NCI-H524 treated with DMSO at 0.1 percent for 48 hours (cell line): ENCODE measurements at regions not wholly inside any gene's neighbourhood (a gene's known extent, or its start where the extent isn't known, plus 50 kb on each side); places are given as distances from the start of the nearest gene placed in this dataset.
"Not testable (repeated sequence)": the region's sequence is repeated elsewhere in the genome, so short reads cannot be mapped to it uniquely, and the experiment has no call there.

Experiments used
- DNase-seq: peaks from one replicate; lab custom pipeline; 2025; lab: John Stamatoyannopoulos, UW

DNA sequence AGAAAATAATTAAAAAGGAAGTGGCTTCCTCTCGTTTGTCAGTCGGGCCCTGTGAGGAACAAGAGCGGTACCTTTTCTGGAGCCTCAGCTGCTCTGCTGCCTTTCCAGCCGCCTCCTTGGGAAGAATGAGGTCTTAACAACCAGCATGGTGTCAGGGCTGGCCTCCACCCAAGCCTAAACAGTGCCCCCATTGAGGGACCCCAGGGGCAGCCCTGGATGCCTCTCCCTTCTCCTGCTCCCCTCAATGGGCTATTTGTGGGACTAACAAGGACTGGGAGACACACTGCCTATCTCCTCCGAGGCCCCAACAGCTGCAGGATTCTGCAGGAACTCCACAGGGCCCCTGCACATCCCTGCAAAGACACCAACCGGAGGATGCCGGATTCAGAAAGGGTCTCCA lies 155.4 kb upstream of the MAP3K1 start:
- DNase-seq = no peak

DNA sequence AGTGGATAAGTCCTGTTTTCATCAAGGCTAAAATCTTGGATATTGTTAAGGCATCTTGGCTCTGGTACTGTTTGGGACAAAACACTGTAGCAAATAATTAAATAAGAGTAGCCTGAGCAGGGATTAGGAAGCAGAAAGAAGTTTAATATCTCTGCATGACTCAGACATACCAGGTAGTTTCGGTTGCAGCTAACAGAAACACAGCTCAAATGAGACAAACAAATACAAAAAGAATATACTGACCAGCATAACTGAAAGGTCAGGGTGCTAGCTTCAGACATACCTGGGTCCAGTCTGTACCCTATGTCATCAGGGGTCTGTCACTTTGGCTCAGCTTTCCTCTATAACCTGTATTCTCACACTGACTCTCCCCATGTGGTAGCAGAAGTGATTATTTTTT lies 156.4 kb upstream of the MAP3K1 start:
- no peak for DNase-seq

DNA sequence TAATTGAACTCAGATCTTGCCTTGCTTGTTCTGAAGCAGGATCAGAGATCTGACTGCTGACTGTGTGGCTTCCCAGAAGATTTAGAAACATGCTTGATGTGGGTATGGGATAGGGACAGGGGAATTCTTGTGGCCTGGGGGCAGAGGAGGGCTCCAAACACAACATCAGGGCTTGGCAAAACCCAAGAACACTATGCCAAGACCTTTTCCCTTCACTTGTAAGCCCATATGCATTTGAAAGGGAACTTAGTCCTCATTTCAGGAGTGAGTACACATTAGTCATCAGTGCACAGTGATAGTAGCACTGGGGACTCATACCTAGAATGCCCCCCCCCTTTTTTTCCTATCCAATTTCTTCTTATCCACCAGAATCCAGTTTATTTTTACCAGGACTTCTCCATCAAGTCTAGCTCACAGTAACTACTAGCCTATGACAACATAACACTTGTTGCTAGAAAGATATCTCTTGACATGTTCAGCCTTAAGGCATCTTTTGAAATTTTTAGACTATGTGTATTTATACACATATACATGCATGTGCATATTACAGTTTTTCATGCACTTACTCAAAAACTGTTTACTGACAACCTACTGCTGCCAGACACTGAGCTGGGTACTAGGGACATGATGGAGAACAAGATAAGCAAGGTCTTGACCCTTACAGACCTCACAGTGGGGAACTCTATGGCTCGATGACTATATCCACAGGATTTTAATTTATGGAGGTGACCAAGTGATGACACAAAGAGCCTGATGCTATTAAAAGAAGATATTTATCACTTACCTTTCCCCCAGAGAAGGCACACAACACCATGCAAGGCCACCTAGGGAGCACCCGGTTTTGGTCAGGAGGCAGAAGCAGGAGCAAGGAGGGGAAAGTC lies 158.3 kb upstream of the MAP3K1 start:
- DNase-seq = no peak

DNA sequence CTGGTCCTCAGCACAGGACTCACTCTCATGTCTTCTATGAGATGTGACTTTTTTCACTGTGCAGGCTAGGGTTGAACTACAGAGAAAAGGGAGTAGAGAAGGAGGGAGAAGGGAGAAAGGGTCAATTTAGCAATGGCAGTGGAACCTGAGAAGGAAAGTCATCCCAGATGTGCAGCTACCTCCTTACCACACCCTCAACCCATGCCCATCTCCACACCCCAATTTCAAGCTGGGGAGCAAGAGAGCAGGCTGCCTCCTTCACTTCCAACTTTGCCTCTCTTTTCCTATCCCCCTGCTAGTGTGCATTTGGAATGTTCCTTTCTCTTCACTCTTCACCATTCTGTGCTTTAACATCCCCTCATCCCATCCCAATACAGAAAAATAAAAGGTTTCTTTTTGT lies 163.5 kb upstream of the MAP3K1 start:
- no peak for DNase-seq

DNA sequence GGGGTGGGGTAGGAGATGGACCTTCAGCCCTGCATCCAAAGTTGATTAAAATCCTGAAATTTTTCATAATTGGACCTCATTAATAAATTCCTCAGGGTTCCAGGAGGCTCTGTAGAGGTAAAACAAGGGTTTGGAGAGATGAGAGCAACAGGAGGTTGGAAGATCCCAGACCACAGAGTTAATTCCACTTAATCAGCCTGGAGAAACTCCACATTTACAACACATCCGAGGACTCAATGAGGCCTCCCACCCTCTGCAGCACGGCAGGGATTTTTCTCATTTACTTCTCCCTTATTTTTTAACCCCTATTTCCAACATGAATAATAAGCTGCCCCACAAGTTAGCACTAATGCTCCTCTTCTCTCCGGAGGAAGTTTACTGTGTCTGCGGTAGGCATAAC lies 165.0 kb upstream of the MAP3K1 start:
- no peak for DNase-seq

DNA sequence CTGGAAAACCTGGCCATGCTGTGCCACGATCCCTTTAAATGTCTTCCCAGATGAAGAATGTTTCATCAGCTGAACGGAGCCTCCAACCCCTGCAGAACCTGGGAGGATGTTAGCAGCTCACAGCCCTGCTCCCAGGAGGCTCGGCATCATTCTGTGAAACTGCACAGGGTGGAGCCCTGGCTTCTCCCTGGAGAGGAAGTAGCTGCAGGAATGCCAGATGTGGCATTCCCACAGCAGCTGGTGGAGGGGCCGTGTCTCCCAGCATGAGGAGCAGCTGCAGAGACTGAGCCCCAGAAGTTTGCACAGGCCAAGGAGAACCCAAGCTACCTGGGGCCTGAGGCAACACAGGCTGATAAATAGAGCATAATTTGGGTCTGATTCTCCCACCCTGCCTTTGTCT lies 165.8 kb upstream of the MAP3K1 start:
- no peak for DNase-seq

DNA sequence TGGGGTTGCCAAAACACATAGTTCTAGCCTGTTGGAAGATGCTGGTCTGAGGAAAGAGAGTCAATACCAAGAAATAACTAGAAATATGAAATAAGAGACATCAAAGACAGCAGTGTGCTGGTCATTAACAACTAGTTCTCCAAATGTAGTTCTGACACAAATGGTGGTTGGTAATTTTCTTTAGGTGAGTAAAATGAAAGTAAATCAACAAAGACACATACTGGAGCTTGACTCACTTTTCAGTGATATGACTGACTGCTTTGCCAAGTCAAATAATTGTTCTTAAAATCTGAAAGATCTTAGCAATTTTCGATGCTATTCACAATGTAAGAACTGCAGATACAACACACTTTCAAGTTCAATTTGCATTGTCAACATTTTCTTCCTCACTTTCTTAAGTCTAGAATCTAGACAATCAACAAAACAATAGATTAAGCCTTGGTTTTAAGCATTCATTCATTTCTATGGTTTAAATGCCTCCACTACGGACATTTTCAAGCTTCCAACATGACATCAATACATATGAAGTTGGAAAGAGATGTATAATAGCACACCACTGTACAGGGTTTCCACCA lies 166.8 kb upstream of the MAP3K1 start:
- DNase-seq = no peak

DNA sequence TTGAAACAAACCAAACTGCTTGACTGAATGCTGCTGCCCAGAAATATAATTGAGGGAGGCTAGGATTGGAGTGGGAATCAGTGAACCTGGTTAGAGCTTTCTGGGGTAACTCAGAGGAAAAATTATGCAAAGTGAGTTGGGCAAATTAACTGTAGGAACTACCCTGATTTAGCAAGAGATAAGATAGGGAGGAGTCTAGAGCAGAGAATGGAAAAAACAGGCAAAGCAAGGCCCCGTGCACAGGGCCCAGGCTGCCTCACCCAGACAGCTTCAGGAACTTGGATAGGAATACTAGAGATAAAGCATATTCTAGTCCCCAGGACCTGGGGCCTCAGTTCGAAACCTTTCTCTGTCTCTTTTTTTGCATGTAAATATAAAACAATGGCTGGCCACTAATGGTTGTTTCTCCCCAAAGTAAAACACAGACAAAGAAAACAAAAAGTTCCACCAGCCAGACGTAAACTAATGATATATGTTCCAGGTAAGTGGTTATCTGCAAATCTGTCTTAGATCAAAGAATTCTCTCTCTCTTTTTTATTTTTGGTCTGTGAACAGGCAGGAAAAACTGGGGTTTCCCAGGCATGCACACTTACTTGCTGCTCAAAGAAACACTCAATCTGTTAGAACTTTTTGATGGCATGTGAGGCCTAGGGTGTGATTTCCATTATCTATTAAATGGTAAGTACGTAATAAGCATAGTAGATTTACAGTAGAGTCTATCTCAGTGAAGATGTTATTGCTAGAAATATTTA lies 168.1 kb upstream of the MAP3K1 start:
- DNase-seq = no peak

DNA sequence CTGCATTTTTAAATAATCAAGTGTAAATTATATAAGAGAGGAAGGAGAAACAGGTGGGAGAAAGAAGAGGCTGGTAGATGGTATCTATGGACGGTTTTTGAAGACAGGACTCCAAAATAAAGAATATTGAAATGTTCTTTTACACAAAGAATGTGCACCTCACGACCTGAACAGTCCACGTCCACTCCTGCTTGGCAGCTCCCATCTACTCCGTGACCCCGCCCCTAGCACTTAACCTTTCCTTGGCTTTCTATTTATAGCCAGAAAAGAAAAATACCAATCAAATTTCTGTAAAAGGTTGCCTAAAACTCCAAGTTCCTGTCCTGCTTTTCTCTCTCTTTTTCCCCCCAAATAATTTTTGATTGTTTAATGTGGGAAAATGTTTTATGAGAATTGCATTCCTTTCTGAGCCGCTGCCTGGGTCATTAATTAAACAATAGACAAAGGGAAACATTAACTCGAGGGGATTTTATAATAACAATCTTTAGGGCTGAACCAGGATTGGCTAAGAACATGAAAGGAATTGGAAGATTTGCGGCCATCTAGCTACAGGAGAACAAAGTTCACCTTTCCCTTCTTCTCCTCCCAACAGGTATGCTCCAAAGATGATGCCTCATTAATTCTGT lies 173.6 kb upstream of the MAP3K1 start:
- DNase-seq = no peak

DNA sequence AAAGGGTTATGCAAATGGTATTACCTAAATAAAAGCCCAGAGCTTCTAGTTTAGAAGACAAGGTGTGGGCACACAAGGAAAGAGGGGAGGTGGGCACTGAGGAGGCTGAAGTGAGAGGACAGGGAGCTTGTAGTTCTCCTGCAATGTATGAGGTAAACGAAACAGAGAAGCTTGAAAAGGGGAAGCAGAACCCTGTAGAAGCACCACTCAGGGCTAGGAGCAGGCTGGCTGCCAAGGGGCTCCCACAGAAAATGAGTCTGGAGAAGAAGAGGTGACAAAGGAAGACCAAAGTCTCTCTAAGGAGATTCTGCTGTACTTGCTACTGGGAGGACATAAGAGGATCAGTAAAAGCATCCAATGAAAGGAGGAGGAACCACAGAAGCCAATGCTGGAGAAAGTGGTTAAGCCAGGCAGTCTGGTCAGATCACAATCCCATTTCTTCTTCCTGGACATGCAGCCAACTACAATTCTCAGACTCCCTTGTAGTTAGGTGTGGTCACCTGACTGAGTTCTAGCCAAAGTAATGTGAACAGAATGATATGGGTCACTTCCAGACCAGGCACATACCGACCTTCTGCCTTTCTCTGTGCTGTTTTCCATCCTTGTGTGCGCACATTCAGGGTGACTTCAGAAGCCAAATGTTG lies 174.5 kb upstream of the MAP3K1 start:
- no peak for DNase-seq

DNA sequence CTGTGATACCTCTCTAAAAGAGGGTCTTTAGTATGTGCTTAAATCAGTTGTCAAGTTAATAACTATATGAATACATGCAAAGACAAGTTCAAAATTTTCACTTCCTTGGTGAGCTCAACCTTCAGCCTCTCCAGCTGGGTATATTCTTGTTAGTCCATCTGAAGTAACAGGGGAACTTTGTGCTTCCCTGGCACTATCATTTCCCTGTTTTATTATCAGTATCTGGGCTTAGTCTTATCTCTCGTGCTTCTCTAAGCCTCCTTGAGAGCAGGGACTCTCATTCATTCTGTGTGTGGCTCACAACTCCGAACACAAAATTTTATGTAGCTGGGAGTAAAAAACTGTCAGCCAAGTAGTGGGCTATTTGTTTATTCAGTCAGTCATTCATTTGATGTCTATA lies 175.9 kb upstream of the MAP3K1 start:
- no peak for DNase-seq

DNA sequence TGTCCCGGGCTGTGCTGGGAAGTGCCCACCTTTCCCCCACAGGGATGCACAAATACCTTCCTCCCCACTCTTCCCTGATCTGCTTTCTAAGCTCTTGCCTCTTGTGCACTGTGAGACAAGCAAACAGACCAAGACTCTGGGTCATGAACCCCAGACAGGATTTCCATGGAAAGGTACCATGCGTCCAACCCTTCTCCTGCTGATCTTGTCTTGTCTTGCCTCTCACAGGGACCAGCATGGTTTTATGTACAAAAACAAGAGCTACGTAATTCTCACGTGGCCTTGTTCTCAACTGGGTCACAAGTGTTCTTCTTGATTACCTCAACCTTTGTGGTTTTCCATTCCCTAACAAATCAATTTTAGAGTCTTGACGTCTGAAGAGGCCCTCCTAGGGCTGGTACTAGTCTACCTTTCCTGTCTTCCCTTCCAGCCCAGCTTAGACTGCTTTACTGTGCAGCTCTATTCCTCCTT lies 176.5 kb upstream of the MAP3K1 start:
- DNase-seq = no peak

DNA sequence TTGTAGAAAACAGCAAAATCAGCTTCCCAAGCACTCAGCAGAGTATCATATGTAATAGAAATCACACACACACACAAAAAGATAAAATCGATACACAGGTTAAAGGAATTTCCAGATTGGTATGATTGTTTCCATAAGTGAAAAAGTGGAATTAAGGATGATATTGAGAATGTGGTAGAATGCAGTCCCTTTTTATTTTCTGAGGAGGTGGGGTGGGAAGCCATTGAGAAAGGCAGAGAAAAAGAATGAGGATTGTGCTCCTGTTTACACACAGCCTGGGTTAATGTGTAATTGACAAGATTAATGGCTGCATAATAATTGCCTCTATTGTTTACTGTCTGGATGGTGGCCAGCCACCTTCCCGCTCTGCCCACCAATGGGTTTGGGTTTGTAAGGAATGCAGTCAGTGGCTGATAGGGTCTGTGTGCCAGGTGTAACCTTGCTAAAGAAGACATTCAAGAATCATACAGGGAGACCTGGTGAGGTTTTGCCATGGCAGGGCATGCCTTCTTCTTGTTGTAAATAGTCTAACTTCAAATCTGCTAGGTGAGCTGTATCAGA lies 177.2 kb upstream of the MAP3K1 start:
- DNase-seq = no peak

DNA sequence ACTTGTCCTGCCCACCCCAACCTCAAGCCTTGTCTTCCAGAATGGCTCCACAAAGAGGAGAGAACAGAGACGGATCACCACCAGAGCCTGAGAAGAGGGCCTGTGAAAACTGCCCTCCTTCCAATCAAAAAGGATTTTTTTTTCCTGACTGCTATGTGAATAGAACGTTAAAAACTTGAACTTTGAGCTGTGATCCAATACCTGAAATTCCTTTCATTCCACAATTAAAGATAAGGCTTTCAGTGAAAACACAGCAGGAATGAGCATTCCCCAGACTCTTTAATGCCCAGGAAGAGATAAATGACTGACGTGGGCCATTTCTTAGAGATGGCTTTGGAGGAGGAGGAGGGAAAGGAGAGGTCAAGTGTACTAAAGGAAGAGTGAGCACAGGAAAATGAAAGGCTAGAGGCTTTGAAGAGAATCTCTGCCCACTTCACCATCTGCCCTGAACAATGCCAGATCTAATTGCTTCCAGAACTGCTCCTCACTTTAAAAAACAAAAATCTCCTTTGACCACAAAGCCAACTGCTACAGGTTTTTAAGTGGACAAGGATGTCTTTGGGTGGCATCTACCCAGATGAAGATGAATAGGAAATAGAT lies 177.9 kb upstream of the MAP3K1 start:
- peak; percentile 4 for DNase-seq

DNA sequence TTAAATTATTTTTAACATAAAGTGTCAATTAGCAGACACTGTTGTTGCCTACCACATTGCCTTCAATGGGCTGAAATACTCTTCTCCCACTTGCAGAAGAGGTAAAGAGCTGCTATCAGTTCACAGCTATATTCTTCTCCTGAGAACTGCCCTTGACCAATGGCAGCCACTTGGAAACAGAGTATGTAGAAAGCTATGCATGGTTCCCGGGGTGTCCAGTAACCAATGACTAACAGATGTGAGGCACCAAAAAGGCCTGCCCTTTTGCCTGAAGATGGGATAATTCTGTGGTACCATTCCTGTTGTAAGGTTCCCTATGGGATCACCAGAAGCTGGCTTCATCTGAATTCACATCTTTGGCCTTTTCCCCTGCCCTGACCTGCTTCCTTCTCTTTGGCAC lies 181.4 kb upstream of the MAP3K1 start:
- DNase-seq = no peak

DNA sequence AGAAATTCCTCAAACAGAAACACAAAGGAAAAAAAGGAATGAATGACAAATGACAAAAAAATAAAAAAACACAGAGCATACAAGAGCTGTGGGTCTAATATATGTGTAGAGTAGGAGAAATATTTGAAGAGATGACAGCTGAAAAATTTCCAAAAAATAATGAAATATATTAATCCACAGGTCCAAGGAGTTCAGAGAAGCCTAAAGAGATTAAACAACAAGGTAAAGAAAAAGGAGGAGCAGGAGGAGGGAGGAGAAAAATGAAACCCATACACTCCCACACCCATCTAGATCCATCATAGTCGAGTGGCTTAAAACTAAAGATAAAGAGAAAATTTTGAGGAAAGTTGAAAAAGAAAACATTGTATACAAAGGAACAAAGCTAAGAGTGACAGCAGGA lies 182.4 kb upstream of the MAP3K1 start:
- no peak for DNase-seq

DNA sequence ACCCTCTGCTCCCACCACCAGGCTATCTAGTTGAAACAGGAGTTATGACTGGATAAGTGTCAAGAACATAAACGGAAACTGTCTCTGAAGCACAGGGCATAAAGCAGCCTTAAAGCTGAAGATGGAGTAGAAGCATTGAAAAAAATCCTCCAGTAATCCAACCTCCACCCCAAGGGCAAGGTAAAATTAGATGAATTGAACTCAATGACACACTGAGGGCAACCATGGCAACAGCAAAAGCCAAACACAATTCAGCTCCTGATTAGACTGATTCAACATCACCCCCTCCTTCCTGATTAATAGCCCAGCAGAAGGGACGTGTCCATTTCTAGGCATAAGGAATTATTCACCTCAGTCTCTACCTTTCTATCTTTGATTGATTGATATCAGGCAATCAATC lies 183.2 kb upstream of the MAP3K1 start:
- no peak for DNase-seq

DNA sequence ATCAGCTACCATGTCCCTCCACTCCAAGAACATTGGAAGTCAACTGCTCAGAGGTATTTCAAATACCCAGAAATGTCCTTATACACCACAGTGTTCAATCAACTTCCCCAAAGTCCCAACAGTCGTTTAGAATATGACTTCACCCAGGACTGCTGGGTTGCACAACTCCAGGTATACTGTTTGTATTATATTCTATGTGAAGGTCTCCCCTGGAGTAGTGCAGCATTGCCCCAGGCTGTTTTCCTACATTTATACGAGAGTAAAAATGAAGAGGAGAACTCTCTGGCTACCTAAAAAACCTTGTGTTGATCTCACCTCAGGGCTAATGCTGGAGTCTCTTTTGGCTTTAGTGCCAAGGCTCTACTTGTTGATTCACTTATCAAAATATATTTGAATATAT lies 183.6 kb upstream of the MAP3K1 start:
- DNase-seq = no peak

DNA sequence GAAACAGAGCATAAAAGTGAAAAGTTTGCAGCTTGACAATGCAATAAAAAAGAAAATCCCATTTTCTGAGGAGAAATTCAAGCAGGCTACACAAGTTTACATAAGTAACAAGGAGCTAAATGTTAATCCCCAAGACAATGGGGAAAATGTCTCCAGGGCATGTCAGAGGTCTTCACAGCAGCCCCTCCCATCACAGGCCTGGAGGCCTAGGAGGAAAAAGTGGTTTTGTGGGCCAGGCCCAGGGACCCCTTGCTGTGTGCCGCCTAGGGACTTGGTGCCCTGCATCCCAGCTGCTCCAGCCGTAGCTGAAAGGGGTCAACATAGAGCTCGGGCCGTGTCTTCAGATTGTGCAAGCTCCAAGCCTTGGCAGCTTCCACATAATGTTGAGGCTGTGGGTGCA lies 186.7 kb upstream of the MAP3K1 start:
- not testable (repeated sequence) for DNase-seq

DNA sequence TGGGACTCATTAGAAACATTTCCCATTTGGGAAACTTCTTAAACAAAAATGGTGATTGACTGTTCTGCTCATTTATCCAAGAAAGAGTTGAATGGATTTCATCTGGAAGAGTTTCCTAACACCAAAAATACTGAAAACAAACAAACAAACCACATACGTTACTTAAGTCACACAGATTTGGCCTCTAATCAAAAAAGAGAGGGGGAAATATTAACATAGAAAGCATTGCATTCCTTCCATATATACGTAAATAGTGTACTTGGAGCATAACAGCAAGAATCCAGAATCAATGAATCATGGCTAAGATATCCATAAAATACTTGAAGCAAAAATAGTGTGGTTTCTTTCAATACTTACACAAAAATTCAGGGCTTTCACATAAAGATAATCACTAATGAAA lies 189.8 kb upstream of the MAP3K1 start:
- no peak for DNase-seq

DNA sequence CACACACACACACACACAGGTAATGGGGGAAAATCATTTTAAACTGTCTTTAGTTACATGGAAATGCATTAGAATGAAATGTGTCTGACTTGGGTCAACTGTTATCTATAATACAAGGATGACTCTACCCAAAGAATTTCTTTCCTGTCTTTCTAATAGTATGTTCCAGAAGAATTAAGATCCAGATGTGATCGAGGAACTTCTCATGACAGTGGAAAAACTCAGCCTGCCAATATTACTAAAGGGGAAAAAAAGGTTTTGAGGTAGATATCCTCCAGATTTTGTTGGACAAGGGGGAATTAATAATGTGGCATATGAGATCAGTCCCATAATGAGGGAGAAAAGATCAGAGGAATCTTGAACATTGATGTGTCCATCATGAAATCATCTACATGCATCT lies 190.6 kb upstream of the MAP3K1 start:
- DNase-seq = no peak
